ENCODE measurements at regions not wholly inside any gene's neighbourhood (a gene's known extent, or its start where the extent isn't known, plus 50 kb on each side); places are given as distances from the start of the nearest gene placed in this dataset.

- no peak for FAIRE-seq
- Histone ChIP-seq H4K91ac (replicated peaks; ENCODE audit: insufficient read length, low read length) (no peak overlapping the region), H3K27me3 (replicated peaks in 1 of 4; ENCODE audit: control insufficient read depth in 3 of 4, extremely low read depth in 1 of 4, insufficient read depth in 3 of 4, low read length in 3 of 4) (peaks cover 0 to 2% (median 0%) of the 10 kb centered on the region in 4 experiments; a peak in 1 of 7 replicates), H2BK12ac (ENCODE audit: low read depth, low read length) (no peak overlapping the region), H4K8ac (ENCODE audit: extremely low read depth, insufficient read depth, low read length) (no peak overlapping the region), H3K14ac (ENCODE audit: insufficient read length) (no peak overlapping the region), H2BK5ac (ENCODE audit: low read depth, low read length) (no peak overlapping the region), H3K36me3 (ENCODE audit: control insufficient read depth in 2 of 4, insufficient read depth in 4 of 4, low read length in 3 of 4) (no peaks in the 10 kb centered on the region; a peak in 1 of 8 replicates), H3K18ac (ENCODE audit: extremely low read depth, low read length) (no peak overlapping the region), H2BK15ac (ENCODE audit: low read length) (no peak overlapping the region), H2AK5ac (ENCODE audit: low read depth, low read length) (no peak overlapping the region), H2AFZ (ENCODE audit: low read length) (no peak overlapping the region), H3K23me2 (ENCODE audit: low read depth, low read length) (no peaks in the 10 kb centered on the region), H2BK120ac (replicated peaks; ENCODE audit: low read depth, low read length) (no peak overlapping the region), H3K4me2 (ENCODE audit: insufficient read depth in 1 of 2, low read depth in 2 of 2, low read length in 2 of 2) (peak overlapping the region in 1 of 2 experiments; percentile 44; a peak in 1 of 4 replicates), H3K79me1 (ENCODE audit: low read depth, low read length) (no peaks in the 10 kb centered on the region), H4K20me1 (replicated peaks in 1 of 2; ENCODE audit: control insufficient read depth in 1 of 2, insufficient read depth in 2 of 2, low read length in 2 of 2) (no peaks in the 10 kb centered on the region), H3K27ac (ENCODE audit: low read depth, low read length) (no peak overlapping the region), H4K5ac (ENCODE audit: insufficient read length, low read depth, low read length) (no peak overlapping the region), H3K4me3 (ENCODE audit: extremely low read depth in 1 of 4, insufficient read depth in 2 of 4, low read depth in 3 of 4, low read length in 4 of 4) (no peak overlapping the region), H3K4me1 (replicated peaks in 1 of 4; ENCODE audit: control insufficient read depth in 3 of 4, insufficient read depth in 4 of 4, low read length in 3 of 4) (peaks cover 0 to 6% (median 2%) of the 10 kb centered on the region in 4 experiments; a peak in 5 of 7 replicates), H3K9ac (replicated peaks in 1 of 4; ENCODE audit: extremely low read depth in 1 of 4, low read depth in 3 of 4, low read length in 3 of 4) (no peak overlapping the region), H3K56ac (replicated peaks; ENCODE audit: insufficient read length, low read depth, low read length) (no peak overlapping the region), H3K4ac (replicated peaks; ENCODE audit: insufficient read length, low read depth, low read length) (no peak overlapping the region), H3K9me3 (ENCODE audit: insufficient read depth in 2 of 2, low read depth in 1 of 2, low read length in 1 of 2) (no peaks in the 10 kb centered on the region), H3K23ac (ENCODE audit: insufficient read length) (no peak overlapping the region), H2BK20ac (ENCODE audit: low read length) (no peak overlapping the region), H3K79me2 (ENCODE audit: control insufficient read depth in 1 of 2, insufficient read depth in 2 of 2, low read length in 2 of 2) (no peaks in the 10 kb centered on the region)
- ChIA-PET CTCF (ENCODE audit: partially characterized antibody) (no interaction called here), POLR2A (ENCODE audit: partially characterized antibody) (interaction anchor here (1.2 kb wide), 1 partner anchor 8 kb away, joined by 3 read pairs; no protein-coding TSS in a partner anchor)
- DNase-seq (ENCODE audit: low read depth in 1 of 2, low spot score in 2 of 2), result no peak
- TF ChIP-seq RBBP5 (IDR thresholded peaks at IDR 0.05; ENCODE audit: borderline replicate concordance, low read depth, low read length) (no peak), EGR1 (IDR thresholded peaks at IDR 0.05; ENCODE audit: borderline replicate concordance, low read depth, low read length) (no peak)
- WGBS, 2 experiments (ENCODE audit: extremely low coverage in 1 of 2, insufficient coverage in 1 of 2, insufficient read length in 1 of 2, insufficient replicate concordance in 2 of 2, low coverage in 1 of 2, low lambda C conversion rate in 2 of 2, missing lambda C conversion rate in 1 of 2), result 47% methylated on average over 1 of the region's 1 CpG; no CpG with 5 or more reads in 1 of the 2 experiments
Measured at GRCh38 chr2:155412598-155412997, 714.1 kb downstream of the KCNJ3 start.

Measured in H1 (cell line).